Peyer's patch (tissue), 4 donors: ENCODE measurements at regions not wholly inside any gene's neighbourhood (a gene's known extent, or its start where the extent isn't known, plus 50 kb on each side); places are given as distances from the start of the nearest gene placed in this dataset.

Source experiments
- DNase-seq, 3 donors: peaks; one replicate each; pipeline ENCODE4 v3.0.0-alpha.2; 2017 to 2019
- H3K27ac ChIP-seq, 4 donors: fragments of 200-600 bp; sonication (generic); one replicate each; pipeline ENCODE4 v1.5.1; 2016 to 2019
- H3K27me3 ChIP-seq, 2 donors: fragments of 200-600 bp; sonication (generic); one replicate each; pipeline ENCODE4 v1.5.1; 2019
- H3K36me3 ChIP-seq, 3 donors: fragments of 200-600 bp; sonication (generic); one replicate each; pipeline ENCODE4 v1.5.1; 2016 to 2019
- H3K4me1 ChIP-seq, 4 donors: fragments of 200-600 bp; sonication (generic); one replicate each; pipeline ENCODE4 v1.5.1; 2016 to 2019
- H3K4me3 ChIP-seq, 4 donors: fragments of 200-600 bp; sonication (generic); 1 replicate in 3 of 4; 2 replicates in 1 of 4; pipeline ENCODE4 v1.5.1; 2016 to 2019; ENCODE audit warnings: mild to moderate bottlenecking in 1 of 4
- H3K9me3 ChIP-seq, 4 donors: fragments of 200-600 bp; sonication (generic); one replicate each; pipeline ENCODE4 v1.5.1; 2016 to 2019; ENCODE audit warnings: mild to moderate bottlenecking in 1 of 4
- CTCF ChIP-seq, 6 experiments: fragments of 450-650 bp in 4 of 6; fragments of 200-600 bp in 2 of 6; sonication (generic) in 1 of 6; IDR thresholded peaks; one replicate each; pipeline ENCODE4 v1.5.1; 2017 to 2019; ENCODE audit warnings: antibody characterized with exemption in 6 of 6, mild to moderate bottlenecking in 3 of 6, moderate library complexity in 1 of 6
- POLR2A ChIP-seq, 2 donors: fragments of 450-650 bp; IDR thresholded peaks; one replicate each; pipeline ENCODE4 v1.5.1; 2017; ENCODE audit warnings: antibody characterized with exemption in 2 of 2, mild to moderate bottlenecking in 2 of 2, moderate library complexity in 2 of 2

DNA sequence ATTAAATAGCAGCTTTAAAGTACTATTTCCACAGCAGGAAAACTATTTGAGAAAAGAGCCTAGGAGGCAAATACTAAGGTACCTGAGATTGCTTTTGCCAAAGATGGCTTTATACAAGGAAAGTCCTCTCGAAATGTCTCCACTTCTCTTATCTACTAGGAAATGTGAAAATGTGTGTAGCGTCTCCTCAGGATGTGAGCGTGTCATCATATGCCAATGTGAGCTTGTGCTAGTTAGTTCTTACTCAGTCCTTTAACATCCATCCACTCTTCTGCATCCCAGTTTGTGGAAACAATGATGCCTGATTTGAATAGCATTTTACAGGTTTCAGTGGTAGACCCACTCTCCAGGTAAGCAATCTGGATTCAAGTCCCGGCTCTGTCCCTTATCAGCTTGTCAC is 421.0 kb downstream of the DYNC2H1 start:
- Histone ChIP-seq H3K9me3 (no peaks in the 10 kb centered on the region), H3K36me3 (no peaks in the 10 kb centered on the region), H3K4me3 (no peak overlapping the region), H3K27me3 (no peaks in the 10 kb centered on the region), H3K27ac (no peak overlapping the region), H3K4me1 (no peaks in the 10 kb centered on the region)
- no peak for DNase-seq
- TF ChIP-seq CTCF (IDR thresholded peaks at IDR 0.05) (no peak), POLR2A (IDR thresholded peaks at IDR 0.05) (no peak)

GRCh38 chr11:103532133-103532788 is 423.0 kb downstream of the DYNC2H1 start:
- Histone ChIP-seq H3K36me3 (no peaks in the 10 kb centered on the region), H3K27ac (no peak overlapping the region), H3K4me3 (no peak overlapping the region), H3K27me3 (no peaks in the 10 kb centered on the region), H3K4me1 (no peaks in the 10 kb centered on the region), H3K9me3 (no peaks in the 10 kb centered on the region)
- TF ChIP-seq CTCF (IDR thresholded peaks at IDR 0.05), result no peak
- TF ChIP-seq POLR2A (IDR thresholded peaks at IDR 0.05), result no peak
- no peak for DNase-seq

- no peak overlapping the region for H3K4me3 ChIP-seq
- H3K27ac ChIP-seq, result no peak overlapping the region
- no peaks in the 10 kb centered on the region for H3K4me1 ChIP-seq
- H3K9me3 ChIP-seq, result no peaks in the 10 kb centered on the region
- DNase-seq, result no peak
- TF ChIP-seq POLR2A (IDR thresholded peaks at IDR 0.05) (no peak), CTCF (IDR thresholded peaks at IDR 0.05) (no peak)
- H3K36me3 ChIP-seq, result no peaks in the 10 kb centered on the region
- H3K27me3 ChIP-seq, result no peaks in the 10 kb centered on the region
These were observed 425.0 kb downstream of the DYNC2H1 start for GRCh38 chr11:103534191-103534590.

DNA sequence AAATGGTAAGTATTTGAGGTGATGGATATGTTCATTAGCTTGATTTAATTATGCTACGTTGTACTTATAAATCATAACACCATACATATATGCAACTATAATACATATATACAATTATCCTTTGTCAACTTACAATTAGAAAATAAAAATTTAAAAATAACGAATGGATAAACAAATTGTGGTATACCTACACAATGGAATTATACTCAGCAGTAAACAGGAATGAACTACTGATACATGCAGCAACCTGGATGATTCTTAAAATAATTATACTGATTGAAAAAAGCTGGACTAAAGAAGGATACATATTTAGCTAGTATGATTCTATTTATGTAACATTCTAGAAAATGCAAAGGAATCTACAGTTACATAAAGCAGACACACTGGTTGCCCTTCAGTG is 425.7 kb downstream of the DYNC2H1 start:
- Histone ChIP-seq H3K4me3 (no peak overlapping the region), H3K9me3 (no peaks in the 10 kb centered on the region), H3K27ac (no peak overlapping the region), H3K36me3 (no peaks in the 10 kb centered on the region), H3K4me1 (no peaks in the 10 kb centered on the region), H3K27me3 (no peaks in the 10 kb centered on the region)
- TF ChIP-seq CTCF (IDR thresholded peaks at IDR 0.05) (no peak), POLR2A (IDR thresholded peaks at IDR 0.05) (no peak)
- DNase-seq, result no peak

DNA sequence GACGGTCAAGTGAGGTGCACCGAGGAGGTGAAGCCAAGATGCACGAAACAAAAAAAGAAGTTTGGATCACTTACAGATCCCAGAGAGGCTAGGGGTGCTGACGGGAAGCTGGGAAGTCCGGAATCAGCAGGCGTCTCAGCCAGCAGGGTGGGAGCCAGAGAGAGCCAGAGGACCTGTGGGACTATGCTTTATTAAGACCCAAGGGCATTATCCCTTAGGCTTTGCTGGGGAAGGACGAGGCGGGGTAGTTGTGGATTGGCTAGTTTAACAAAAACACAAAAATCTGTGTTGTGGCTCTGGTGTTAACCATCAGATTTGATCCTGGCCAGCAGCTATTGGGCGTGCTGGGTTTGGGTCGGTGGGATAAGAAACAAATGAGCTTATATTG is 427.1 kb downstream of the DYNC2H1 start:
- Histone ChIP-seq H3K36me3 (no peaks in the 10 kb centered on the region), H3K27me3 (no peaks in the 10 kb centered on the region), H3K9me3 (no peaks in the 10 kb centered on the region), H3K4me1 (no peaks in the 10 kb centered on the region), H3K4me3 (no peak overlapping the region), H3K27ac (no peak overlapping the region)
- no peak for DNase-seq
- TF ChIP-seq POLR2A (IDR thresholded peaks at IDR 0.05) (no peak), CTCF (IDR thresholded peaks at IDR 0.05) (no peak)
